NAMALWA (cell line): ENCODE measurements at regions not wholly inside any gene's neighbourhood (a gene's known extent, or its start where the extent isn't known, plus 50 kb on each side); places are given as distances from the start of the nearest gene placed in this dataset.

Experiments used
- DNase-seq: peaks from one replicate; pipeline ENCODE4 v3.0.0-alpha.2; 2015; ENCODE audit warnings: low spot score

- DNase-seq: no peak
These were observed 1523.2 kb downstream of the UQCRFS1 start for GRCh38 chr19:27689734-27690241.

DNA sequence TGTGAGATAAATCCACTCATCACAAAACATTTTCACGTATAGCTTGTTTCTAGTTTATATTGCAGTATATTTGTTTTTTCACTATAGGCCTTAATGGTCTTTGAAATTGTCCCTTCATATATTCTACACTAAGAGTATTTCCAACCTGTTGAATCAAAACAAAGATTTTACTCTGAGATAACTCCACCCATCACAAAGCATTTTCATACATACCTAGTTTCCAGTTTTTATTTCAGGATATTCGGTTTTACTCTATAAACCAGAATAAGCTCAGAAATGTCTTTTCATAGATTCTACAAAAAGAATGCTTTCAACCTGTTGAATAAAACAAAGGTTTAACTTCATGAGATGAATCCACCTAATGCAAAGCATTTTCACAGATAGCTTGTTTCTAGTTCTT lies 1528.7 kb downstream of the UQCRFS1 start:
- DNase-seq: no peak

DNA sequence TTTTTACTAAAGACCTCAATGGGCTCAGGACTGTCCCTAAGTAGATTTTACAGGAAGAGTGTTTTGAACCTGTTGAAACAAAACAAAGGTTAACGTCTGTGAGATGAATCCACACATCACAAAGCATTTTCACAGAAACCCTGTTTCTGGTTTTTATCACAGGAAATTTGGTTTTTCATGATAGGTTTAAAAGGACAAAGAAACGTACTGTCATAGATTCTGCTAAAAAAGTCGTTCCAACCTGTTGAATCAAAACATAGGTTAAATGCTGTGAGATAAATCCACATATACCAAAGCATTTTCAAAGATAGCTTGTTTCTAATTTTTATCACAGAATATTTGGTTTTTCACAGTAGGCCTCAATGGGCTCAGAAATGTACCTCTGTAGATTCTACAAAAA lies 1531.0 kb downstream of the UQCRFS1 start:
- no peak for DNase-seq

DNA sequence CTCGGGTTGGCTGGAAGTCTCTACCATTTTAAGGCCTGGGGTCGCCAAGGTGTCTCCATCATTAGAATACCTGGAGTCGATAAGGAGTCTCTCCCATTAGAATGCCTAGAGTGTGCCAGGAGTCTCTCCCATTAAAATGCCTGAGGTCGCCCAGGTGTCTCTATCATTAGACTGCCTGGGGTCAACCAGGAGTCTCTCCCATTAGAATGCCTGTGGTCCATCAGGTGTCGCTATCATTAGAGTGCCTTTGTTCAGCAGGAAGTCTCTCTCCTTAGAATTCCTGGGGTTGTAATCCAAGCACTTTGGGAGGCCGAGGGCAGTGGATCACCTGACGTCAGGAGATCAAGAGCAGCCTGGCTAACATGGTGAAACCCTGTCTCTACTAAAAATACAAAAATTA lies 1533.0 kb downstream of the UQCRFS1 start:
- DNase-seq: no peak

- DNase-seq: no peak
These were observed 1533.6 kb downstream of the UQCRFS1 start for GRCh38 chr19:27679399-27679798.

DNA sequence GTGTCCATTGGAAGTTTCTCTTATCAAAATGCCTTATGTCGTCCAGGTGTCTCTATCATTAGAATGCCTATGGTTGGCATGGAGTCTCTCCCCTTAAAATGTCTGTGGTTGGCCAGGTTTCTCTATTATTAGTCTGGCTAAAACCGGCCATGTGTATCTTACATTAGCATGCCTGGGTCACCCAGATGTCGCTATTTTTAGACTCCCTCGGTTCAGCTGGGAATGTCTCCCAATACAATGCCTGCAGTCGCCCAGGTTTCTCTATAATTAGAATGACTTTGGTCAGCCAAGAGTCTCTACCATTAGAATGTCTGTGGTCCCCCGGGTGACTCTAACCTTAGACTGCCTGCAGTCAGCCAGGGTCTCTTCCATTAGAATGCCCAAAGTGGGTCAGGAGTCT lies 1536.1 kb downstream of the UQCRFS1 start:
- DNase-seq: no peak

DNA sequence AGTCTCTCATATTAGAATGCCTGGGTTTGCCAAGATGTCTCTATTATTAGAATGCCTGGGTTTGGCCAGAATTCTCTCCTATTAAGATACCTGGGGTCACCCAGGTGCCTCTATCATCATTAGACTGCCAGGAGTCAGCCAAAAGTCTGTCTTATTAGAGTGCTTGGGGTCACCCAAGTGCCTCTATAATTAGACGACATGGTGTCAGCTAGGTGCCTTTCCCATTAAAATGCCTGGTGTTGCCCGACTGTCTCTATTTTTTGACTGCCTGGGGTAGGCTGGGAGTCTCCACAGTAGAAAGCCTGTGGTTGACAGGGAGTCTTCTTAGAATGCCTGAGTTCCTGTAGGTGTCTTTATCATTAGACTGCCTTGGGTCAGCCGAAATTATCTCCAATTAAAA lies 1536.6 kb downstream of the UQCRFS1 start:
- DNase-seq: no peak

DNA sequence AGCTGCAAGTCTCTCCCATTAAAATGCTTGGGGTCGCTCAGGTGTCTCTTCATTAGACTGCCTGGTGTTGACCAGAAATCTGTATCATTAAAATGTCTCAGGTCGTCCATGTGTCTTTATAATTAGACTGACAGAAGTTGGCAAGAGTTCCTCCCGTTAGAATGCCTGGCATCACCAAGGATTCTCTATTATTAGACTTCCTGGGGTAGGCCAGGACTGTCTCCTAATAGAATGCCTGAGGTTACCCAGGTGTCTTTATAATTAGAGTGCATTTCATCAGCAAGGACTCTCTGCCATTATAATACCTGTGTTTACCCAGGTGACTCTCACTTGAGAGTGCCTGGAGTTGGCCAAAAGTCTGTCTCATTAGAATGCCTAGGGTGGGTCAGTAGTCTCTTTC lies 1537.2 kb downstream of the UQCRFS1 start:
- DNase-seq: no peak

GRCh38 chr19:27674701-27675100 lies 1538.2 kb downstream of the UQCRFS1 start:
- DNase-seq: no peak

GRCh38 chr19:27673986-27674385 lies 1539.0 kb downstream of the UQCRFS1 start:
- no peak for DNase-seq

- DNase-seq: no peak
These were observed 1540.5 kb downstream of the UQCRFS1 start for GRCh38 chr19:27672309-27673047.

GRCh38 chr19:27671876-27672275 lies 1541.1 kb downstream of the UQCRFS1 start:
- DNase-seq: no peak

DNA sequence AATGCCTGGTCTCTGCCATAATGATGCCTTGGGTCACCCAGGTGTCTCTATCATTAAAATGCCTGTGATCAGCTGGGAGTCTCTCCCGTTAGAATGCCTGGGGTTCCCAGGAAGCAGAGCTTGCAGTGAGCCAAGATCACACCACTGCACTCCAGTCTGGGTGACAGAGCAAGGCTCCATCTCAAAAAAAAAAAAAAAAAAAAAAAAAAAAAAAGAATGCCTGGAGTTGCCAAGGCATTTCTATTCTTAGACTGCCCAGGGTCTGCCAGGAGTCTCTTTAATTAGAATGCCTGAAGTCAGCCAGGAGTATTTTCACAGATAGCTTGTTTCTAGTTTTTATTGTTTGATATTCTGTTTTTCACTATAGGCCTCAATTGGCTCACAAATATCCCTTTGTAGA lies 1552.5 kb downstream of the UQCRFS1 start:
- no peak for DNase-seq

GRCh38 chr19:27657271-27658051 lies 1555.5 kb downstream of the UQCRFS1 start:
- no peak for DNase-seq

- no peak for DNase-seq
These were observed 1558.5 kb downstream of the UQCRFS1 start for GRCh38 chr19:27654266-27654990.

DNA sequence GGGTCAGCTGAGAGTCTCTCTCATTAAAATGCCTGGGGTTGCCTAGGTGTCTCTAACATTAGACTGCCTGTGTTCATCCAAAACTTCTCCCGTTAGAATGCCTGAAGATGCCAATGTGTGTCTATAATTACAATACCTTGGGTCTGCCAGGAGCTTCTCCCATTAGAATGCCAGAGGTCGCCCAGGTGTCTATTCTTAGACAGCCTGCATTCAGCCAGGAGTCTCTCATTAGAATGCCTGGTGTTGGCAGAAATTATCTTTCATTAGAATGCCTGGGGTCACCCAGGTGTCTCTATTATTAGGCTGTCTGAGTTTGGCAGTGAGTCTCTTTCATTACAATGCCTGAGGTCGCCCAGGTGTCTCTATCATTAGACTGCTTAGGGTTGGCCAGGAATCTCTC lies 1560.2 kb downstream of the UQCRFS1 start:
- DNase-seq: no peak

- DNase-seq: no peak
These were observed 1560.7 kb downstream of the UQCRFS1 start for GRCh38 chr19:27652281-27652680.

DNA sequence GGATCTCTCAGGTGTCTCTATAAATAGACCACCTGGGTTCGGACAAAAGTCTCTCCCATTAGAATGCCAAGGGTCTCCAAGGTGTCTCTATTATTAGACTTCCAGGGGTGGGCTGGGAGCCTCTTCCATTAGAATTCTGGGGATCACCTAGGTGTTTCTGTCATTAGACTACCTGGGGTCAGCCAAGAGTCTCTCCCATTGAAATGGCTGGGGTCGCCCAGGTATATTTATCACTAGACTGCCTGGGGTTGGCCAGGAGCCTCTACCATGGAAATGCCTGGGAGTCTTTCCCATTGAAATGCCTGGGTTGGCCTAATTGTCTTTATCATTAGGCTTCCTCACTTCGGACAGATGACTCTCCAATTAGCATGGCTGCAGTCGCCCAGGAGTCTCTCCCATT lies 1565.5 kb downstream of the UQCRFS1 start:
- no peak for DNase-seq

DNA sequence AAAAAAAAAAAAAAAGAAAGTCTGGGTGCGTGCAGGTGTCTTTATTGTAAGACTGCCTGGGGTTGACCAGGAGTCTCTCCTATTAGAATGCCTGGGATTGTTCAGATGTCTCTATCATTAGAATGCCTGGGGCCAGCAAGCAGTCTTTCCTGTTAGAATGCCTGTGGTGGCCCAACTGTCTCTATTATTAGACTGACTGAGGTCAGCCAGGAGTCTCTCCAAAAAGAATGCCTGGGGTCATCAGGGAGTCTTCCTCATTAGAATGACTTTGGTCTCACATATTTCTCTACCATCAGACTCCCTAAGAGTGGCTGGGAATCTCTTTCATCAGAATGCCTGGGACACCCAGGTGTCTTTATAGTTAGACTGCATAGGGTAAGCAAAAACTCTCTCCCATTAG lies 1577.5 kb downstream of the UQCRFS1 start:
- no peak for DNase-seq

- no peak for DNase-seq
These were observed 1594.9 kb downstream of the UQCRFS1 start for GRCh38 chr19:27618006-27618405.

DNA sequence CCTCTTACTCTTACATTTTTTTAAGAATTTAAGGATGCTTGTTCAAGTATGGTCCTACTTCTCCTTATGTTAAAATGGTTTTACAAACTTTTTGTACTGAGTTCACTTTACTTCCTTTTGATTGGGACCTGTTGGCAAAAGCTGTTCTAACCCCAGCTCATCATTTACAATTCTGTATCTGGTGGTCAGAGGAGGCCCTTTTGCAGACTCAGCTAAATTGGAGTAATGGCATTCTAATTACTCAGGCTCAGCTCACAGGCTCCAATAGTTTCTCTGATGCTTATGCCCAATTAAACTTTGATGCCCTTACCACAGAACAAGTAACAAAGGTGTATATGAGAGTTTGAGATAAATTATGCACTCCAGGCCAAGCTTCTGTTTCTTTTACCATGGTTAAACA lies 1632.0 kb downstream of the UQCRFS1 start:
- DNase-seq: no peak
